GM23338 (cell line): ENCODE measurements at regions not wholly inside any gene's neighbourhood (a gene's known extent, or its start where the extent isn't known, plus 50 kb on each side); places are given as distances from the start of the nearest gene placed in this dataset.

Source experiments
- ATAC-seq: fragments of 200-7000 bp; cut with Tn5 transposase; 3 replicates; pipeline ENCODE4 v1.9.1; 2020
- DNase-seq: peaks from one replicate; pipeline ENCODE4 v3.0.0-alpha.2; 2015; ENCODE audit warnings: low spot score
- H2AFZ ChIP-seq: fragments of 200-600 bp; sonication (generic); 2 replicates; pipeline ENCODE4 v1.8.0; 2016; ENCODE audit warnings: antibody characterized with exemption, mild to moderate bottlenecking, moderate library complexity
- H3F3A ChIP-seq: fragments of 200-600 bp; sonication (generic); replicated peaks from 2 replicates; pipeline ENCODE4 v1.8.0; 2017; ENCODE audit warnings: antibody characterized with exemption, mixed run types, low read depth
- H3K27ac ChIP-seq: fragments of 200-600 bp; sonication (generic); 2 replicates; pipeline ENCODE4 v1.6.1; 2016; ENCODE audit warnings: low read depth
- H3K27me3 ChIP-seq: fragments of 200-600 bp; sonication (generic); 2 replicates; pipeline ENCODE4 v1.8.0; 2016; ENCODE audit warnings: mild to moderate bottlenecking, mixed run types, moderate library complexity; ENCODE audit not compliant: insufficient read depth
- H3K36me3 ChIP-seq: fragments of 200-600 bp; sonication (generic); 2 replicates; pipeline ENCODE4 v1.8.0; 2016; ENCODE audit warnings: mild to moderate bottlenecking; ENCODE audit not compliant: insufficient read depth
- H3K4me1 ChIP-seq: fragments of 200-600 bp; sonication (generic); 2 replicates; pipeline ENCODE4 v1.8.0; 2016; ENCODE audit warnings: mild to moderate bottlenecking, moderate library complexity; ENCODE audit not compliant: insufficient read depth
- H3K4me2 ChIP-seq: fragments of 200-600 bp; sonication (generic); 2 replicates; pipeline ENCODE4 v1.7.1; 2017; ENCODE audit warnings: mixed run types
- H3K4me3 ChIP-seq: fragments of 200-600 bp; sonication (generic); 2 replicates; pipeline ENCODE4 v1.6.1; 2016; ENCODE audit warnings: mixed run types
- H3K79me2 ChIP-seq: fragments of 200-600 bp; sonication (generic); replicated peaks from 2 replicates; pipeline ENCODE4 v1.8.0; 2017; ENCODE audit warnings: mild to moderate bottlenecking; ENCODE audit not compliant: insufficient read depth
- H3K9me2 ChIP-seq: fragments of 200-600 bp; sonication (generic); 2 replicates; pipeline ENCODE4 v1.8.0; 2017; ENCODE audit not compliant: insufficient read depth
- H4K20me1 ChIP-seq: fragments of 200-600 bp; sonication (generic); replicated peaks from 2 replicates; pipeline ENCODE4 v1.8.0; 2017; ENCODE audit warnings: mild to moderate bottlenecking; ENCODE audit not compliant: insufficient read depth
- H3K27ac Mint-ChIP-seq: 2 replicates; pipeline ENCODE4 v1.8.0; 2020; ENCODE audit warnings: inconsistent platforms, mild to moderate bottlenecking, moderate library complexity, mixed read lengths
- H3K27me3 Mint-ChIP-seq: 3 replicates; pipeline ENCODE4 v1.8.0; 2022; ENCODE audit warnings: low read depth, mild to moderate bottlenecking, moderate library complexity, mixed read lengths, inconsistent platforms; ENCODE audit not compliant: insufficient read depth, poor library complexity
- H3K36me3 Mint-ChIP-seq: 3 replicates; pipeline ENCODE4 v1.8.0; 2021; ENCODE audit warnings: low read depth, mild to moderate bottlenecking, inconsistent platforms, moderate library complexity, mixed read lengths
- H3K4me1 Mint-ChIP-seq: 3 replicates; pipeline ENCODE4 v1.8.0; 2020; ENCODE audit warnings: mild to moderate bottlenecking, inconsistent platforms, mixed read lengths
- H3K4me3 Mint-ChIP-seq: 3 replicates; pipeline ENCODE4 v1.8.0; 2021; ENCODE audit warnings: moderate library complexity, mild to moderate bottlenecking, inconsistent platforms, mixed read lengths
- H3K9me3 Mint-ChIP-seq: 3 replicates; pipeline ENCODE4 v1.8.0; 2020; ENCODE audit warnings: moderate library complexity, mild to moderate bottlenecking, inconsistent platforms, mixed read lengths
- ETS1 ChIP-seq: IDR thresholded peaks from 2 replicates; pipeline ENCODE4 v1.6.1; 2016; ENCODE audit warnings: antibody characterized with exemption
- EZH2phosphoT487 ChIP-seq: fragments of 200-600 bp; sonication (generic); IDR thresholded peaks from one replicate; pipeline ENCODE4 v1.8.1; 2018; ENCODE audit warnings: antibody characterized with exemption; ENCODE audit not compliant: unreplicated experiment
- JUNB ChIP-seq: IDR thresholded peaks from one replicate; pipeline ENCODE4 v1.6.1; 2016; ENCODE audit warnings: antibody characterized with exemption; ENCODE audit not compliant: unreplicated experiment
- POLR2AphosphoS5 ChIP-seq: IDR thresholded peaks from 2 replicates; pipeline ENCODE4 v1.6.1; 2016; ENCODE audit warnings: antibody characterized with exemption, low read depth
- REST ChIP-seq: IDR thresholded peaks from one replicate; pipeline ENCODE4 v1.6.1; 2018; ENCODE audit warnings: antibody characterized with exemption; ENCODE audit not compliant: unreplicated experiment
- STAT1 ChIP-seq: IDR thresholded peaks from one replicate; pipeline ENCODE4 v1.6.1; 2016; ENCODE audit warnings: antibody characterized with exemption; ENCODE audit not compliant: unreplicated experiment
- ZNF114 ChIP-seq: fragments of 250-450 bp; sonication (Bioruptor Pico); IDR thresholded peaks from 2 replicates; pipeline ENCODE4 v1.5.0; 2020; ENCODE audit warnings: mild to moderate bottlenecking, moderate library complexity

GRCh38 chr7:9962742-9963141 lies 1010.9 kb upstream of the PHF14 start (continued):
- TF ChIP-seq REST (no peak), POLR2AphosphoS5 (no peak)

GRCh38 chr7:9978106-9979064 lies 995.3 kb upstream of the PHF14 start:
- no peaks in the 10 kb centered on the region for H3K9me3 Mint-ChIP-seq
- no peaks in the 10 kb centered on the region for H3K36me3 Mint-ChIP-seq
- H3K27me3 Mint-ChIP-seq: no peaks in the 10 kb centered on the region
- no peaks in the 10 kb centered on the region for H3K27me3 ChIP-seq
- H3K27ac ChIP-seq: no peak overlapping the region
- no peak overlapping the region for H3K4me2 ChIP-seq
- no peak overlapping the region for H3K27ac Mint-ChIP-seq
- no peaks in the 10 kb centered on the region for H3F3A ChIP-seq
- no peak overlapping the region for H2AFZ ChIP-seq
- H3K4me1 Mint-ChIP-seq: no peaks in the 10 kb centered on the region
- no peak for TF ChIP-seq JUNB
- ATAC-seq (no peak), DNase-seq (no peak)
- no peak overlapping the region for H3K4me3 Mint-ChIP-seq
- no peaks in the 10 kb centered on the region for H3K9me2 ChIP-seq
- no peaks in the 10 kb centered on the region for H3K79me2 ChIP-seq
- no peaks in the 10 kb centered on the region for H3K4me1 ChIP-seq
- no peaks in the 10 kb centered on the region for H3K36me3 ChIP-seq
- no peaks in the 10 kb centered on the region for H4K20me1 ChIP-seq
- no peak overlapping the region for H3K4me3 ChIP-seq

- H2AFZ ChIP-seq: no peak overlapping the region
- H3K4me1 ChIP-seq: no peaks in the 10 kb centered on the region
- H3K4me1 Mint-ChIP-seq: no peaks in the 10 kb centered on the region
- no peaks in the 10 kb centered on the region for H3K27me3 Mint-ChIP-seq
- no peak overlapping the region for H3K27ac Mint-ChIP-seq
- TF ChIP-seq STAT1 (no peak), EZH2phosphoT487 (no peak), ZNF114 (no peak), ETS1 (no peak)
- no peaks in the 10 kb centered on the region for H3K27me3 ChIP-seq
- H3K79me2 ChIP-seq: no peaks in the 10 kb centered on the region
- H3K27ac ChIP-seq: no peak overlapping the region
- ATAC-seq: no peak
- H3K4me2 ChIP-seq: no peak overlapping the region
- H4K20me1 ChIP-seq: no peaks in the 10 kb centered on the region
- H3K36me3 ChIP-seq: no peaks in the 10 kb centered on the region
- no peaks in the 10 kb centered on the region for H3K9me3 Mint-ChIP-seq
- H3K4me3 Mint-ChIP-seq: no peak overlapping the region
- H3K9me2 ChIP-seq: no peaks in the 10 kb centered on the region
- no peak for DNase-seq
- H3K4me3 ChIP-seq: no peak overlapping the region
- no peaks in the 10 kb centered on the region for H3K36me3 Mint-ChIP-seq
- H3F3A ChIP-seq: no peaks in the 10 kb centered on the region
These were observed 991.8 kb upstream of the PHF14 start for GRCh38 chr7:9981742-9982349.
